Ovary (tissue), 7 donors: ENCODE measurements at regions not wholly inside any gene's neighbourhood (a gene's known extent, or its start where the extent isn't known, plus 50 kb on each side); places are given as distances from the start of the nearest gene placed in this dataset.
"Not testable (repeated sequence)": the region's sequence is repeated elsewhere in the genome, so short reads cannot be mapped to it uniquely, and the experiment has no call there.

Experiments used
- DNase-seq, 5 donors: peaks; one replicate each; pipeline ENCODE4 v3.0.0-alpha.2; 2019 to 2020
- H3K27ac ChIP-seq, 2 donors: fragments of 200-600 bp; one replicate each; pipeline versions ENCODE4 v1.5.1 to v1.8.0; 2019 to 2022
- H3K27me3 ChIP-seq: fragments of 200-600 bp; one replicate; pipeline ENCODE4 v1.8.0; 2022
- H3K36me3 ChIP-seq: fragments of 200-600 bp; sonication (generic); one replicate; pipeline ENCODE4 v1.5.1; 2019
- H3K4me1 ChIP-seq: one replicate; pipeline ENCODE4 v1.8.1; 2013; ENCODE audit warnings: mild to moderate bottlenecking, moderate library complexity; ENCODE audit not compliant: insufficient read depth
- H3K4me3 ChIP-seq: fragments of 200-600 bp; sonication (generic); one replicate; pipeline ENCODE4 v1.5.1; 2017
- H3K9me3 ChIP-seq, 2 donors: fragments of 200-600 bp in 1 of 2; sonication (generic) in 1 of 2; one replicate each; pipeline versions ENCODE4 v1.5.1 to v1.8.1; 2013 to 2019; ENCODE audit warnings: mild to moderate bottlenecking in 1 of 2, moderate library complexity in 1 of 2
- CTCF ChIP-seq, 3 donors: fragments of 450-650 bp in 2 of 3; fragments of 200-600 bp in 1 of 3; IDR thresholded peaks; one replicate each; pipeline versions ENCODE4 v1.5.1 to v1.8.0; 2016 to 2022; ENCODE audit warnings: antibody characterized with exemption in 3 of 3, mild to moderate bottlenecking in 1 of 3
- EP300 ChIP-seq: sonication (generic); formaldehyde crosslinking; IDR thresholded peaks from one replicate; pipeline ENCODE4 v1.6.1; 2017; ENCODE audit warnings: antibody characterized with exemption
- POLR2A ChIP-seq: fragments of 450-650 bp; IDR thresholded peaks from one replicate; pipeline ENCODE4 v1.6.1; 2017; ENCODE audit warnings: antibody characterized with exemption, mild to moderate bottlenecking, moderate library complexity
- WGBS, 3 donors: extraction: QIAGEN DNeasy Blood & Tissue Kit in 1 of 3; methylation state at CpG; one replicate each; pipeline versions ENCODE4 v1.1.5 to v1.1.7; 2013 to 2017; 5-methylcytosine and 5-hydroxymethylcytosine counted together
- intact Hi-C, 4 donors: fragments of 100-400 bp; cut with DNase I; formaldehyde crosslinking; loops; one replicate each; pipeline versions ENCODE4 v1.11.0 to v1.15.1; 2022 to 2023
- donor health status: DM: no; HTN: no; CAD: no; lungs with moderate emphysema.
- donor health status: DM: no; HTN: no; CAD: no.
- donor health status: Bipolar disorder and iron deficiency.
- donor health status: DM: no; HTN: no; CAD: no.
- donor health status: DM: yes; HTN: yes; CAD: no.

GRCh38 chr14:40340708-40341107 lies 908.5 kb upstream of the FBXO33 start:
- H3K27me3 ChIP-seq, result no peaks in the 10 kb centered on the region
- no peak for DNase-seq
- 70 to 87% (median 70%) methylated on average over 3 of the region's 3 CpGs for WGBS, 3 donors
- H3K4me3 ChIP-seq, result no peak overlapping the region
- intact Hi-C loops, result no loop called here
- no peaks in the 10 kb centered on the region for H3K9me3 ChIP-seq
- H3K27ac ChIP-seq, result no peak overlapping the region
- no peaks in the 10 kb centered on the region for H3K4me1 ChIP-seq
- TF ChIP-seq EP300 (no peak), POLR2A (no peak)
- H3K36me3 ChIP-seq, result no peaks in the 10 kb centered on the region

- WGBS, 3 donors, result 48 to 71% (median 53%) methylated on average over 2 of the region's 2 CpGs
- Histone ChIP-seq H3K4me3 (no peak overlapping the region), H3K27me3 (no peaks in the 10 kb centered on the region), H3K4me1 (no peaks in the 10 kb centered on the region), H3K9me3 (no peaks in the 10 kb centered on the region), H3K36me3 (no peaks in the 10 kb centered on the region), H3K27ac (no peak overlapping the region)
- intact Hi-C loops, result no loop called here
- DNase-seq, result no peak
- no peak for TF ChIP-seq CTCF (IDR thresholded peaks at IDR 0.05)
- no peak for TF ChIP-seq EP300
- TF ChIP-seq POLR2A, result no peak
Observed at GRCh38 chr14:40336846-40337245, 904.6 kb upstream of the FBXO33 start.

GRCh38 chr14:40326519-40326918 lies 894.3 kb upstream of the FBXO33 start:
- H3K9me3 ChIP-seq, DNase-seq, H3K4me1 ChIP-seq, H3K27me3 ChIP-seq, H3K36me3 ChIP-seq, H3K27ac ChIP-seq, H3K4me3 ChIP-seq, intact Hi-C loops: not testable (repeated sequence)
- WGBS, 3 donors, result 85 to 93% (median 90%) methylated on average over 7 to 9 of the region's 9 CpGs

GRCh38 chr14:40318211-40318719 lies 886.0 kb upstream of the FBXO33 start:
- no peaks in the 10 kb centered on the region for H3K9me3 ChIP-seq
- no peak overlapping the region for H3K4me3 ChIP-seq
- no peak for TF ChIP-seq POLR2A
- TF ChIP-seq CTCF (IDR thresholded peaks at IDR 0.05), result no peak
- no peak for TF ChIP-seq EP300
- no peak for DNase-seq
- H3K4me1 ChIP-seq, result no peaks in the 10 kb centered on the region
- intact Hi-C loops, result no loop called here
- no peak overlapping the region for H3K27ac ChIP-seq
- no peaks in the 10 kb centered on the region for H3K36me3 ChIP-seq
- H3K27me3 ChIP-seq, result no peaks in the 10 kb centered on the region
- WGBS, 3 donors, result 6 to 18% (median 14%) methylated on average over 2 of the region's 2 CpGs

GRCh38 chr14:40317690-40318089 lies 885.5 kb upstream of the FBXO33 start:
- Histone ChIP-seq H3K4me3 (no peak overlapping the region), H3K9me3 (no peaks in the 10 kb centered on the region), H3K27me3 (no peaks in the 10 kb centered on the region), H3K27ac (no peak overlapping the region), H3K4me1 (no peaks in the 10 kb centered on the region), H3K36me3 (no peaks in the 10 kb centered on the region)
- intact Hi-C loops, result no loop called here
- no peak for TF ChIP-seq CTCF (IDR thresholded peaks at IDR 0.05)
- no peak for TF ChIP-seq EP300
- no peak for TF ChIP-seq POLR2A
- 88 to 96% (median 91%) methylated on average over 1 of the region's 1 CpG for WGBS, 3 donors
- no peak for DNase-seq

GRCh38 chr14:40312296-40312695 lies 880.1 kb upstream of the FBXO33 start:
- intact Hi-C loops, result no loop called here
- H3K9me3 ChIP-seq, result no peaks in the 10 kb centered on the region
- H3K36me3 ChIP-seq, result no peaks in the 10 kb centered on the region
- no peak for DNase-seq
- TF ChIP-seq CTCF (IDR thresholded peaks at IDR 0.05), result no peak
- no peak for TF ChIP-seq EP300
- no peak overlapping the region for H3K4me3 ChIP-seq
- 75 to 84% (median 81%) methylated on average over 2 of the region's 2 CpGs for WGBS, 3 donors
- no peak overlapping the region for H3K27ac ChIP-seq
- no peaks in the 10 kb centered on the region for H3K4me1 ChIP-seq
- no peaks in the 10 kb centered on the region for H3K27me3 ChIP-seq
